NT2/D1 (cell line): ENCODE measurements at regions not wholly inside any gene's neighbourhood (a gene's known extent, or its start where the extent isn't known, plus 50 kb on each side); places are given as distances from the start of the nearest gene placed in this dataset.

Experiments used
- DNase-seq: peaks from one replicate; pipeline ENCODE4 v3.0.0-alpha.2; 2011; ENCODE audit warnings: low read depth, low spot score
- H3K27me3 ChIP-seq: 2 replicates; pipeline ENCODE4 v1.6.0; 2011; ENCODE audit warnings: mild to moderate bottlenecking; ENCODE audit not compliant: insufficient read length, insufficient read depth
- H3K36me3 ChIP-seq: 2 replicates; pipeline ENCODE4 v1.6.1; 2011; ENCODE audit warnings: mild to moderate bottlenecking, low read length, mixed read lengths; ENCODE audit not compliant: insufficient read depth, insufficient read length
- H3K4me1 ChIP-seq: 2 replicates; pipeline ENCODE4 v1.5.1; 2011; ENCODE audit not compliant: insufficient read depth, insufficient read length
- H3K4me3 ChIP-seq: 2 replicates; pipeline ENCODE4 v1.5.1; 2011; ENCODE audit warnings: low read depth; ENCODE audit not compliant: insufficient read length
- H3K9ac ChIP-seq: 2 replicates; pipeline ENCODE4 v1.6.0; 2011; ENCODE audit warnings: low read depth; ENCODE audit not compliant: insufficient read length
- H3K9me3 ChIP-seq: 2 replicates; pipeline ENCODE4 v1.5.1; 2011; ENCODE audit warnings: mild to moderate bottlenecking, low read length; ENCODE audit not compliant: insufficient read depth
- SUZ12 ChIP-seq: IDR thresholded peaks from 2 replicates; pipeline ENCODE4 v1.6.1; 2011; ENCODE audit not compliant: insufficient read length, insufficient read depth; ENCODE audit errors: extremely low read depth
- YY1 ChIP-seq: IDR thresholded peaks from 2 replicates; pipeline ENCODE4 v1.6.1; 2011; ENCODE audit not compliant: insufficient read length, insufficient read depth
- ZNF274 ChIP-seq: IDR thresholded peaks from 2 replicates; pipeline ENCODE4 v1.6.1; 2011; ENCODE audit warnings: mild to moderate bottlenecking, low read depth, low read length

- H3K4me3 ChIP-seq, result no peak overlapping the region
- H3K9ac ChIP-seq, result no peak overlapping the region
These were observed 126.7 kb upstream of the EGFLAM start for GRCh38 chr5:38131686-38132085.

GRCh38 chr5:38124321-38124720 is 134.0 kb upstream of the EGFLAM start:
- no peak overlapping the region for H3K9ac ChIP-seq
- TF ChIP-seq SUZ12, result no peak
- no peak for TF ChIP-seq YY1
- no peak for TF ChIP-seq ZNF274
- no peak for DNase-seq
- H3K4me3 ChIP-seq, result no peak overlapping the region
- no peaks in the 10 kb centered on the region for H3K27me3 ChIP-seq
- H3K4me1 ChIP-seq, result no peaks in the 10 kb centered on the region
- peaks cover 8% of the 10 kb centered on the region; the same call in 1 of the 2 replicates for H3K9me3 ChIP-seq
- H3K36me3 ChIP-seq, result no peaks in the 10 kb centered on the region

More at GRCh38 chr5:38131686-38132085, 126.7 kb upstream of the EGFLAM start:
- H3K36me3 ChIP-seq, result no peaks in the 10 kb centered on the region
- no peak for DNase-seq
- no peaks in the 10 kb centered on the region for H3K27me3 ChIP-seq
- TF ChIP-seq ZNF274, result no peak
- TF ChIP-seq SUZ12, result no peak
- no peak for TF ChIP-seq YY1
- H3K4me1 ChIP-seq, result peaks cover 2% of the 10 kb centered on the region
- H3K9me3 ChIP-seq, result no peaks in the 10 kb centered on the region

GRCh38 chr5:38121420-38121819 is 136.9 kb upstream of the EGFLAM start:
- no peak for DNase-seq
- TF ChIP-seq ZNF274, result no peak
- no peak for TF ChIP-seq YY1
- no peak for TF ChIP-seq SUZ12
- Histone ChIP-seq H3K4me1 (no peaks in the 10 kb centered on the region), H3K27me3 (no peaks in the 10 kb centered on the region), H3K9ac (no peak overlapping the region), H3K4me3 (no peak overlapping the region), H3K36me3 (no peaks in the 10 kb centered on the region), H3K9me3 (peaks cover 8% of the 10 kb centered on the region; the same call in 1 of the 2 replicates)

DNA sequence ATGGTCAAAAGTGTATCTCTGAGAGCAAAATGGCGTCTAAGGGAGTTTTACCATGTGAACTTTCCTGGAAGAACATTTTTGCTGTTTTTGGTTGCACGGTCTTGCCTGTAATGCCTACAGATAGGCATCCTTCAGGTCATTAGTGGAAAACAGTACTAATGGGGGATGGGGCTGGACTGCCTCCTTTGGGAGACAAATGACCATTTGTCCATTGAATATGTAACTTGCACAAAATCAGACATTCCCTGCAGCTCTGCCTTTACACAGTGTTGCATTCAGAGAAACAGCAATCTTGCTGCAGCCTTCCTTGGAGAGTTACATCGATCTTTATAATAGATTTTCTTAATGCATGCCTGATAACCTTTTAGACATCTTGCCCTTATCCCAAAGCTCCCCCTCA is 138.5 kb upstream of the EGFLAM start:
- H3K9ac ChIP-seq, result no peak overlapping the region
- H3K36me3 ChIP-seq, result no peaks in the 10 kb centered on the region
- no peaks in the 10 kb centered on the region for H3K27me3 ChIP-seq
- H3K4me3 ChIP-seq, result no peak overlapping the region
- H3K9me3 ChIP-seq, result peaks cover 8% of the 10 kb centered on the region; the same call in 1 of the 2 replicates
- no peak for DNase-seq
- TF ChIP-seq SUZ12, result no peak
- H3K4me1 ChIP-seq, result no peaks in the 10 kb centered on the region

- Histone ChIP-seq H3K9me3 (no peaks in the 10 kb centered on the region), H3K27me3 (no peaks in the 10 kb centered on the region), H3K4me1 (no peaks in the 10 kb centered on the region), H3K36me3 (no peaks in the 10 kb centered on the region), H3K4me3 (no peak overlapping the region), H3K9ac (no peak overlapping the region)
- no peak for TF ChIP-seq YY1
- no peak for TF ChIP-seq SUZ12
- TF ChIP-seq ZNF274, result no peak
- no peak for DNase-seq
These were observed 140.4 kb upstream of the EGFLAM start for GRCh38 chr5:38117784-38118479.

DNA sequence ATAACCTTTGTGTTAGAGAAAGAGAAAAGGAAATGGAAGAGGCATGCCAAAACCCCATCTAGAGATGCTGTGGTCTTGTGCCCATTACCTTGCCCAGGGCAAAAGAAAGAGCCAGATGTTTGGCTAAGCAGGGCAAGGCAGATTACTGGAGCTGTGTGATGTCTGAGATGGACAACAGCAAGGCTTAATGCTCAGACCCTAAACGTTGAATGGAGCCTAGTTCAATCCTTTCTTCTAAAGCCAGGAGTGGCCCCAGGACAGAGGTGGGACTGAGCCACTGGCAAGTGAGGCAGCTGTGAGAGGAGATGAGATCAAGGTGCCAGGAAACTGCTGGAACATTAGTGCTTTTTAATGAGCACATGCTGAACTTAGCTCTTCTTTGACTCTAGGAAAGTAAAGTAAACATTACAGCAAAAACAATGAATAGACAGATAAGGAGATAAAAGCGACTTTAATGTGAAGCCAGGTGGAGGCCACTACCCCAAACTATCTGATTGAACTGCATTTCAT is 143.0 kb upstream of the EGFLAM start:
- no peak overlapping the region for H3K9ac ChIP-seq
- TF ChIP-seq ZNF274 (no peak), SUZ12 (no peak), YY1 (no peak)

DNA sequence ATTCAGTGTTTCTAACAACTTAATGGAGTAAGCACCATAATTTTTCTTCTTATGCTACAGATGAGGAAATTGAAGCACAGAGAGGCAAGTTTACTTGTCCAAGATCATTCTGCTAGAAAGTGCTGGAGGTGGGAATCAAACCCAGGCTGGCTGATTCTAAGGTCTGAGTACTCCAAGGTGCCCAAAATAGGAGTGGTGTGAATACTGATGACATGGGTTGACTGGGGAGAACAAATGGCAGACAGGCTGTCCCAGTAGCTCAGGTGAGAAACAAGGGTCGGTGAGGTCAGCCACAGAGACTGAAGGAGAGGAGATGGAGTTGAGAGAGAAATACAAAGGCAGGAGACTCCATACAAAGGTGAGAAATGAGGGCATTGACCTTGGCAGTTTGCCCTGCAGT is 144.5 kb upstream of the EGFLAM start:
- H3K36me3 ChIP-seq, result no peaks in the 10 kb centered on the region
- no peak overlapping the region for H3K9ac ChIP-seq
- DNase-seq, result no peak
- H3K9me3 ChIP-seq, result no peaks in the 10 kb centered on the region
- no peaks in the 10 kb centered on the region for H3K4me1 ChIP-seq
- H3K27me3 ChIP-seq, result no peaks in the 10 kb centered on the region
- H3K4me3 ChIP-seq, result no peak overlapping the region
- no peak for TF ChIP-seq ZNF274

More for the DNA sequence above, 143.0 kb upstream of the EGFLAM start:
- no peak for DNase-seq
- Histone ChIP-seq H3K9me3 (no peaks in the 10 kb centered on the region), H3K4me1 (no peaks in the 10 kb centered on the region), H3K27me3 (no peaks in the 10 kb centered on the region), H3K4me3 (no peak overlapping the region), H3K36me3 (no peaks in the 10 kb centered on the region)

DNA sequence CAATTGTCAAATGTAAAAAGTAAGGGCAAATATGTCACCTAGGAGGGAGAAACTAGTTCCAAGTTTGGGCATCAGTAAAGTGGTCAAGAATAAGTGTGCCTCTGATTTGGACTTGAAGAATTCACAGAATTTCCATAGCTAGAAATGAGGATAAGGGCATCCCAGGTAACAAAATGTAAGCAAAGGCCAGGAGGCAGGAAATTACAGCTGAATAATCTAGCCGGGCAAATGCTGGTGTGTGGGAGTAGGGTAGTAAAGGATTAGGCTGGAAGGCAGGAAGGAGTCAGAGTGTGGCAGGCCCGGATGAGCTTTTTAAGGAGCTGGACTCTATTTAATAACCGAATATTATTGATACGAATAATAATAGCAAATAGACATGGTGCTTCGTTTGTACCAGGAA is 144.9 kb upstream of the EGFLAM start:
- Histone ChIP-seq H3K9me3 (no peaks in the 10 kb centered on the region), H3K27me3 (no peaks in the 10 kb centered on the region), H3K9ac (no peak overlapping the region), H3K4me3 (no peak overlapping the region), H3K36me3 (no peaks in the 10 kb centered on the region), H3K4me1 (no peaks in the 10 kb centered on the region)
- DNase-seq, result no peak
- TF ChIP-seq YY1 (no peak), ZNF274 (no peak), SUZ12 (no peak)
